HS-5 (cell line): ENCODE measurements at regions not wholly inside any gene's neighbourhood (a gene's known extent, or its start where the extent isn't known, plus 50 kb on each side); places are given as distances from the start of the nearest gene placed in this dataset.
A peak's percentile ranks its signal among the peaks of the same experiment; 100 is the strongest.
"Not testable (repeated sequence)": the region's sequence is repeated elsewhere in the genome, so short reads cannot be mapped to it uniquely, and the experiment has no call there.

Experiments used
- DNase-seq: peaks from one replicate; pipeline ENCODE4 v3.0.0-alpha.2; 2012; ENCODE audit warnings: low read depth

DNA sequence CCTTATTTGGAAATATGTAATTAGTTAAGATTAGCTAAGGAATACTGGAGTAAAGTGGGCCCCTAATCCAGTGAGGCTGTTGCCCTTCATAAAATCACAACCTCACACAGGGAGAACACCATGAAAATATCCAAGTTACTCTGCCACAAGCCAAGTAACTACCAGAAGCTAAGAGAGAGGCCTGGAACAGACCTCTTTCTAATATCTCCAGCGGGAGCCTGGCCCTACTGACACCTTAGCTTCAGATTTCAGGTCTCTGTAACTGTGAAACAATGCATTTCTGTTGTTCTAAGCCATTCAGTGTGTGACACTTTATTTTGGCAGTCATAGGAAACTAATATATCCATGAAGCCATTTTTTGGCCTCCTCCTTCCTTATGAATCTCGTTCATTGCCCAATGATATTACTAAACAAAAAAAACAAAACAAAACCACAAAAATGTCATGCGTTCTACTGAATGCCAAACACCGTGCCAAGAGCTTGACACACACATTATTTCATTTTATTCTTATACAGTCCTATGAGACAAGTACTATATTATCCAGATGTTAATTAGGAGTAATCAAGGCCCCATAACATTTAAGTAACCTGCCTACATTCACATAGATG is 699.0 kb downstream of the MAT2B start:
- DNase-seq: peak; percentile 75

GRCh38 chr5:164206196-164206595 is 700.8 kb downstream of the MAT2B start:
- no peak for DNase-seq

GRCh38 chr5:164207646-164208045 is 702.2 kb downstream of the MAT2B start:
- DNase-seq: no peak

DNA sequence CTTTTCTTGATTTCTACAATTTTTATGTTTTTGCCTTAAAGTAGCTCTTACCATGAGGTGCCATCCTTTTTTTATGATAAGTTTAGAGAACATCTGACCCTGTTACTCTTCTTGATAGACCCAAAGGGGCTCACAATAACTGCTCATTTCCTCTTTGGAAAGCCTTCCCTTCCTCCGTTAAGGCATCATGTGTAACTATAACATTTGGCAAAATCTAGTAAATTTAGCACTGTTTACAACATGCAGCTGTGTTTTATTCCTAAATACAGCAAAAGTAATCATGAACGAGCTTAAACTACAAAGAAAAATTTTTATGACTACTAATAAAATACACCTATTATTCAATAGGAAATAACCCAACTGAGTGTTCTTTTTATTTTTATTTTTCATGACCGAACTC is 705.1 kb downstream of the MAT2B start:
- DNase-seq: no peak

DNA sequence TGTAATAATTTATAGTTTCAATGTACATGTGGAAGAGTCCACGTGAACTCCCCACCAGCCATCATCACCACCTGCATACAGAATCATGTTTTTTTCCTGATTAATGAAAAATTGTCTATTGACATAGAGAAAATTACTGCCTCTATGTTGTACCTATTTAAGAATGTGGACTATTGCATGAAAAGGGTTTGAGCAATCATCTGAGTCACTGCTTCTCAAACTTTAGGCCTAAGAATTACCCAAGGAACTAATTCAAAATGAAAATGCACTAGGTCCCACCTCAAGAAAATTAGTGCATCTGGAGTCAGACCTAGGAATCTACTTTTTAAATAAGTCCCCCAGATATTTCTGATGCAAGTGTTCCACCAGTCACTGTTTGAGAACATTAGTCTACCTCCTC is 709.3 kb downstream of the MAT2B start:
- DNase-seq: no peak

- no peak for DNase-seq
These were observed 712.0 kb downstream of the MAT2B start for GRCh38 chr5:164217464-164217863.

DNA sequence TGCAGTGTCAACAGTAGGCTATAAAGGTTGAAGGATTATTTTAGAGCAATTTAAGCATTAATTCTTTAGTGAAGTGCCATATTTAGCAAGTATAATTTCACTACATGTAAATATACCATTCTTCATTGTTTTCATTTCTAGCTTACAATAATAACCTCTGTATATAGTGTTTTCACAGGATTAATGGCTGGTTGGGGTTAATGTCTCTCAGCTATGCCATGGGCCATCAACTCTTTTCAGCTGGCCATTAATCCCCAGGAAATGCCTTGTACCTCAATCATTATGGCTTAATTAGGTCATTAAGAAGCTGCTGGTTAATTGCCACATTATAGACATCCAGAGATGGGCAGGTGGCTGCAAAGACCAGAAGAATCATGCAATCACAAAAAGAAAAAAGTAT is 715.1 kb downstream of the MAT2B start:
- no peak for DNase-seq

- DNase-seq: no peak
These were observed 718.8 kb downstream of the MAT2B start for GRCh38 chr5:164224236-164224635.

GRCh38 chr5:164224772-164225171 is 719.4 kb downstream of the MAT2B start:
- no peak for DNase-seq

GRCh38 chr5:164230341-164230740 is 724.9 kb downstream of the MAT2B start:
- no peak for DNase-seq

- DNase-seq: no peak
These were observed 728.4 kb downstream of the MAT2B start for GRCh38 chr5:164233791-164234190.

DNA sequence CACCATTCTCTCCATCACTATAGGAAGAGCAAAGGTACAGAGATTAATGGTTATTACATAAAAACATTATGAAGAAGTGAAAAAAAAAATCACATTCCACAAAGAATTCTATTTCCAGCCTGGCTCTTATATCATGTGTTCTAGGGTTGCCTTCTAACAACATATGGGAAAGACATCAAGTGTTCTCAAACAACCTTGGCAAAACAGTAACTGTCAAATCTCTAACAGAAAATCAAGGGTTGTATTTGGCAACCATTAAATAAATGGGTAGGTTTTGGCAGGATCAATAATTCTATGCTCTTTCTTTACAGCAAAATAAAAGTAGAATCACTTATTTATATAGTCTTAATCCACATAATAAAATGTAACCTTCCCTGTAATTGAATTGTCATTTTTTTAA is 728.9 kb downstream of the MAT2B start:
- DNase-seq: no peak

DNA sequence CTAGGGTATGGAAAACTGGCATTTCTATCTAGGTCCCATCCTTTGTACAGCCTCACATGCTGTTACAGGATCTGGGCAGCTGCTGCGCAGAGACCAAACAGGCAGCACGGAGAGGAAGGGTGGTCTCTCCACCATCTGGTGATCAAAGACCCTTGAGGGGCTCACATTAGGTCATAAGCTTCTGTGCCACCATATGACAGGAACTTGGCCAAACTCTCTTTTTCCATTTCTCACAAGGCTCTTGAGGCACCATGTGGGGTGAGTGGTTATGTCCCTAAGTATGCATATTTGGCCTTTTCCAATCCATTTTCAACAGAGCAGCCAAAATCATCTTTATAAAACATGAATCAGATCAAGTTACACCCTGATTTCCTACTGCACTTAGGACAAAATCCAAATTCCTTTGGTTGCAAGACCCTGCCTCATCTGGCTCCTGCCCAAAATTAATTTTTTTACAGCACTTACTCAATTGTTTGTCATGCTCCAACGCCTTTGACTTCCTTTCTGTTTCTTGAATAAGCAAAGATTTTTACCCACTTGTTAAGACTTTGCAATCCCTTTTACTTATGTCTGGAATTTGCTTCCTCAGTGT is 730.0 kb downstream of the MAT2B start:
- peak; percentile 76 for DNase-seq

DNA sequence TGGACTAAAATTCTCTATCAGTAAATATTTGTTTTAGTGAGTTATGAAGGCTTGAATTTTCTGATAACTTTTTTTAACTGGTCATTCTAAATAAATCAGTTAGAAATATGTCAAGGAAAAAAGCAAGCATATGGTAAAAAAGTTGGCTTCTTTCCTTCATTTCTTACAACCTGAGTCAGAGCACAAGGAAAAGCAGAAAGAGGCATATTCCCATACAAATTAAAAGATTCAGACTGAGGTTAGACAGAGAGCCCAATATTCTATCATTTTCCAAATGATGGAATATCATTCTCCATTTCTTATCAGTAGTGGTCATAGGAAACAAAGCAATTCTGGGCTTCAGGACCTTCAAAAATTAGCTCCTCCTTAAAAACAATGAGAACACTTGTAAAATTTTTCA is 732.1 kb downstream of the MAT2B start:
- DNase-seq: no peak

GRCh38 chr5:164251781-164252180 is 746.4 kb downstream of the MAT2B start:
- not testable (repeated sequence) for DNase-seq

- DNase-seq: no peak
These were observed 748.3 kb downstream of the MAT2B start for GRCh38 chr5:164253764-164254163.

DNA sequence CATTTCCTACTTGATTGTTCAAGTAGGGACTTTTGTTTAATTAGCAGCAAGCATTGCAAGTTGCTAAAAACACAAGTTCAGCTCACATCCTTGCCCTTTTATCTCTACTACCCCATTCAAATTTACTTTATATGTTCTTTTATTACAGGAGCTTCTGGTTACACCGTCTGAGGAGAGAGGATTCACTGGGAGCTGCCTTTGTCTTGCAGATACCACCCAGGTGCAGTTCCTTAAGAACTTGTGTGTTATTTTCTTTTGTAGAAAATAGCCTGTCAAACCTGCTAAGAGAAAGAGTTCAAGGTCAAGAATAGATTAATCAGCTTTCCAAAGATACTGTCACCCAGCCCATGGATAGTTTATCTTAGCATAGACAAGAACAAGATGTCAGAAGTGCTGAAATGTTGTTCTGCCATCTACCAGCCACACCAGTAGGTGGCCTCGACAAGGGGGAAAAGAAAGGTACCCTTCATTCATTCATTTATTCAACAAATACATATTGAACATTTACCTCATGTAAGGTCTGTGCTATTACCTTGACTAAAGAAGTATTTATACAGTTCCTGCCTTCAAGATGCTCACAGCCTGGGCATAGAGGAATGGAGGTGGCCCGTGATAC is 750.3 kb downstream of the MAT2B start:
- DNase-seq: no peak

GRCh38 chr5:164256351-164256750 is 750.9 kb downstream of the MAT2B start:
- DNase-seq: no peak

DNA sequence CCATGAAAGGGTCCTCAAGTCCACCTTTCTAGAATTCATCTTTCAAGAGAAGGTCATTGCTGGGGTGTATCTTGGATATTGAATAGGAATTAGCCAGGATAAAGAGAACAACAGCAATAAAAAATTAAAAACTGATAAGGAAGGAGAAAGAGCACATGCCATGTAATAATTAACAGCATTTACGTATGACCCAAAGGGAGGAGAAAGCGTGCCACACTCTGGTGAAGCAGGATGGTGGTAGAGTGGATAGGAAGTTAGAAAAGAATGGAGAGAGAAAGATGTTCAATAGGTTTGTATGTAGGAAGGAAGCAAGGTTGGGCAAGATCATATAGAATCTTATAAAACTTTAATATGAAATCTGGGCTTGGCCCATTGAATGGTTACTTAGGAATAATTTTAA is 751.5 kb downstream of the MAT2B start:
- DNase-seq: no peak

DNA sequence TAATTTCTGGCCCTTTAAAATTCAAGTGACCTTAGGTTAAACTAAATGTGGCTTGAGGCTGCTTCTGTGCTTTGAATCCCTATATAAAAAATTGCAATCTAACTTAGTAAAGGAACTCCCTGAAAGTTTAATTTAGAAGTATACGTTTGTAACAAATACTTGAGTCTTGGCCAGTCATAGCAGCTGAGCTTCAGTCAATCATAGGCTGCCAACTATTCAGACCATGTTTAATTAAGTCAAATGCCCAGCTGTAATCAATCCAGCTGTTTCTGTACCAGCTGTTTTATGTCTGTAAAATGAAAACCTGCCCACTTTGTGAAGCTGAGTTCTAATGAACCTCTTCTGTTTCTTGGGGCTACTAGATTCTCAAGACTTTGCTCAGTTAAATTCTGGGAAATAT is 760.1 kb downstream of the MAT2B start:
- no peak for DNase-seq

DNA sequence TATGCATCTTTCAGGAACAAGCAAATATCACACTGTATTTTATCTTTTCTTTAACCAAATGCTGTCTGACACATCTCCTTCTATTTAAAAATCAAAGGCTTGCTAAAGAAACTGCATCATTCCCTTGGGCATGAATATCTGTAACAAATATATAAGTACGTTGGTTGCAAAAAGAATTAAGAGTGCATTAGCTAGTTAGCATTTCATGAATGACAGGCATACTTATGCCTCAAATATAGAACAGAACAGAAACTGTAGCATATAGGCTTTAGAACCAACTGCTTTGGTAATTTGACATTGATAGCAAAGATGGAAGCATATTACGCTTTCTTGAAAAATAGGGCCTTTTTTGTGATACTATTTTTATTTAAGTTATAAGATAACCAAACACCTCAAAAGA is 761.2 kb downstream of the MAT2B start:
- no peak for DNase-seq

GRCh38 chr5:164277720-164278119 is 772.3 kb downstream of the MAT2B start:
- DNase-seq: peak; percentile 2

GRCh38 chr5:164289526-164289925 is 784.1 kb downstream of the MAT2B start:
- no peak for DNase-seq

DNA sequence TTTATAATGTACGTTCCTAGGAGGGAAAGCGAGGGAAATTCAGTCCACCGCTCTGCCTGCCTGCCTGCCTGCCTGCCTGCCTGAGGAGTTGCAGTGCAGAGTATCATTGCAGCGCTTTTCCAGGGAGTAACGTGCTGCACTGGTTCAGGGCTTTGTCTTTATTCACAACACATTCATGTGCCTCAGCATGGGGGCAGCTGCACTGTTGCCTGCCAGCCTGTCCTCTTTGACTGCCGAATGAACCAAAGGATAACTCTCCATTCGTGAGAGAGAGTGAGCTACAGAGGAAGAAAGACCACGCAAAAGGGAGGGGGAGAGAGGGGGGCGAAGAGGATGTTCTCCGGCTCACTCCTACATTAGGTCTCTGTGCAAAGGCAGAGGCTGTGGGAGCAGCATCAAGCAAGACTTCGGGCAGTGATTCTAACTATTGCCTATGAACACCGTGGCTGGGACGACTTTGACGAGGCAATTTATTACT is 791.2 kb downstream of the MAT2B start:
- no peak for DNase-seq
